Right lobe of liver (tissue), 4 donors: ENCODE measurements at regions not wholly inside any gene's neighbourhood (a gene's known extent, or its start where the extent isn't known, plus 50 kb on each side); places are given as distances from the start of the nearest gene placed in this dataset.

ENCODE experiments used
- POLR2A ChIP-seq: fragments of 450-650 bp; IDR thresholded peaks from one replicate; pipeline ENCODE4 v1.6.1; 2017; ENCODE audit warnings: antibody characterized with exemption, mild to moderate bottlenecking
- TF ChIP-seq, protein P1 (sequence below), 4 donors: fragments of 200-600 bp in 3 of 4; fragments of 450-650 bp in 1 of 4; IDR thresholded peaks; one replicate each; pipeline versions ENCODE4 v1.5.1 to v1.8.0; 2016 to 2022; ENCODE audit warnings: antibody characterized with exemption in 4 of 4, mild to moderate bottlenecking in 2 of 4
- donor health status: DM: no; HTN: no; CAD: no.
- donor health status: DM: no; HTN: no; CAD: no.
- donor health status: DM: no; HTN: yes; CAD: no.

DNA sequence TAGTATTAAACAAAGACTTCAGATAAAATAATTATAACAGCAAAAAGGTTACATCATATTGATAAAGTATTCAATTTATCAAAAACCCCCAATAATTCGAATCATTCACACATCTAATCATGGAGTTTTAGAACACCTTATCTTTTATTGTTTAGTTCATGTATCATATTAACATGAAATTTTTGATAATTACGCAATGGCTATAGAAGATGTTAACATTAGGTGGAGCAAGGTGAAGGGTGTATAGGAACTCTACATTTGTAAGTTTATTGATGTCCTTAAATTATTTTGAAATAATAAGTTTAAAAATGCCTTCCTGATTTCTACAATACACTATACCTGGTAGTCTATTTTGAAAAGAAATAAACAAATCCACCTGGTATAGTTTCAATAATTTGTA, 696.5 kb upstream of the BCHE start:
- no peak for TF ChIP-seq POLR2A
- TF ChIP-seq, protein P1, sequence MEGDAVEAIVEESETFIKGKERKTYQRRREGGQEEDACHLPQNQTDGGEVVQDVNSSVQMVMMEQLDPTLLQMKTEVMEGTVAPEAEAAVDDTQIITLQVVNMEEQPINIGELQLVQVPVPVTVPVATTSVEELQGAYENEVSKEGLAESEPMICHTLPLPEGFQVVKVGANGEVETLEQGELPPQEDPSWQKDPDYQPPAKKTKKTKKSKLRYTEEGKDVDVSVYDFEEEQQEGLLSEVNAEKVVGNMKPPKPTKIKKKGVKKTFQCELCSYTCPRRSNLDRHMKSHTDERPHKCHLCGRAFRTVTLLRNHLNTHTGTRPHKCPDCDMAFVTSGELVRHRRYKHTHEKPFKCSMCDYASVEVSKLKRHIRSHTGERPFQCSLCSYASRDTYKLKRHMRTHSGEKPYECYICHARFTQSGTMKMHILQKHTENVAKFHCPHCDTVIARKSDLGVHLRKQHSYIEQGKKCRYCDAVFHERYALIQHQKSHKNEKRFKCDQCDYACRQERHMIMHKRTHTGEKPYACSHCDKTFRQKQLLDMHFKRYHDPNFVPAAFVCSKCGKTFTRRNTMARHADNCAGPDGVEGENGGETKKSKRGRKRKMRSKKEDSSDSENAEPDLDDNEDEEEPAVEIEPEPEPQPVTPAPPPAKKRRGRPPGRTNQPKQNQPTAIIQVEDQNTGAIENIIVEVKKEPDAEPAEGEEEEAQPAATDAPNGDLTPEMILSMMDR (IDR thresholded peaks at IDR 0.05), result no peak
